ENCODE measurements at regions not wholly inside any gene's neighbourhood (a gene's known extent, or its start where the extent isn't known, plus 50 kb on each side); places are given as distances from the start of the nearest gene placed in this dataset.

GRCh38 chr3:80018375-80018774, 250.6 kb upstream of the ROBO1 start:
- TF ChIP-seq POLR2A (IDR thresholded peaks at IDR 0.05; ENCODE audit: low read depth, low read length), result no peak
- no peak for TF ChIP-seq TAF1 (IDR thresholded peaks at IDR 0.05; ENCODE audit: borderline replicate concordance, low read depth, low read length)
